Stimulated activated CD8-positive, alpha-beta memory T cell treated with anti-CD3 and anti-CD28 coated beads, Interleukin-7, amount 100 ng/mL, for 48 hours (primary cell): ENCODE measurements at regions not wholly inside any gene's neighbourhood (a gene's known extent, or its start where the extent isn't known, plus 50 kb on each side); places are given as distances from the start of the nearest gene placed in this dataset.
"Not testable (repeated sequence)": the region's sequence is repeated elsewhere in the genome, so short reads cannot be mapped to it uniquely, and the experiment has no call there.

ENCODE experiments used
- DNase-seq, 2 donors: peaks; one replicate each; pipeline ENCODE4 v3.0.0-alpha.2; 2020; ENCODE audit warnings: low read depth in 1 of 2; ENCODE audit errors: extremely low read depth in 1 of 2

DNA sequence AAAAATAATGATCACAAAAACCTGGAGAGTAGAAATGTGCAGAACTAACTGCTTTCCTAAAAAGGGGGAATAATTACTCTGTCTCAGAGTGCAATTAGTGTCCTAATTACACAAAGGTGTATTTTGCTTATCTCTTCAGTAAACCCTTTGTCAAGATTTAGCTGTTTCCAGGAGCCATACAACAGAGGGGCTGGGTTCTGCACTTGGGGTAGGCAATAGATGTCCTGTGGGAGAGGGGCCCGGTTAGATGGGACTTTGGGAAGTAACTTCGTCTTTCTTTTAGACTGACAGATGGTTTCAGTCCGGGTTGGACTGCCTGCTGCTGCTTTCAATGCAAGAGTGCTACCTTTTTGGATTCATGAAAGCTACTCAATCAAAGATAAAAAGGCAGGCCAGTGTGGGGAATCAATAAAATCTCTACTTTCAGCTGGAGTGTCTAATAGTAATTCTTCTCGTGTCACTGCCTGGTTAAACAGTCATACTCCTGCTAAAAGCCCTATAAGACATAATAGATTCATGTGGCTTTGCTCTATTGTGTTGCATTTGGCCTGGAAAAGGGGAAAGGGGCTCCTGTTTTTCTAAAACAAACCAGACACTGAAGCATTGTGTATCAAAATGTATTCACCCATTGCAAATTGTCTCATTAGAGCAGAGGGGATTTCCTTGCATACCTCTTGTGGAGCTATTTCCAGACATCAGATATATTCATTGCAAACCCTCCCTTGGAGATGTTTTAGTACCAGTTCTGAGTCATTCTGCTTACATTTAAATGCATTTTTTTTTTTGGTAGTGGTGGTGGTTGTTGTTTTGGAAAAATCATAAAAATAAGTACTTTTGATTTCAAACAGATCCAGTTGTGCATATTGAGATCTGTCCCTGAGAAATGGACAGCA, 83.3 kb upstream of the PCDH8 start:
- no peak for DNase-seq

DNA sequence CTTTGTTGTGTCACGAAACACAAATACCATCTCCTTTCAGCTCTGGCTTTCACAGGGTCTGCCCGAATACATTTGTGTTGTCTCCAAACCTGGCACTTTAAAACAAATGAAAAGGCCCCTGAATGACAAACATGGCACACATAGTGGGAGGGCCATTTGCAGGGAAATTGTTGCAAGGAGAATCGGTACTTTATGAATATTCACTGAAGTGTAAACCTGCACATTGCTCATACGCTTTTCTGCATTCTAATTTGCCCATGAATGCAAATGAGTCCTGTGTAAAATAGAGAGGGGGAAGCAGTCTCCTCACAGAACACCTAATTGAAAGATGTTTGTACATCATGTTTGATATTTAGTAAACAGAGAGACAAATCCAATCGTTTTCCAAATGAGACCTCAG, 82.7 kb upstream of the PCDH8 start:
- no peak for DNase-seq

DNA sequence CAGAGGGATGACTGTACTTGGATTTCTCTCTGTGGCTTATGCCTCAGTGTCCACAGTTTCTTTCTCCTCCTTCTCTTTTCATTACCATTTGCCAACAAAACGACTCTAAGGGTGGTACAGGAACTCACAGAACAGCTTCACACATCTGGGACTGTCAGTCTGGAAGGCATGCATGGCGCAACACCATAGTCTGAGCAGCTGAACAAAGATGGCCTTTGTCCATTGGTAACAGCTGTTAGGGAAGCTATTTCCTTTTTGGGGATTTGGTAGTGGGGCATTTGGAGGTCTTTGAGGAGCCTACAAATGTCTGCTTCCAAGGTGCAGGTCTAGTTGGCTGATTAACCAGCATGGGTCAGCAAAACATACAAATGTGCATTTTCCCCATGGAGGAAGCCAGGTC, 81.4 kb upstream of the PCDH8 start:
- DNase-seq, result no peak

DNA sequence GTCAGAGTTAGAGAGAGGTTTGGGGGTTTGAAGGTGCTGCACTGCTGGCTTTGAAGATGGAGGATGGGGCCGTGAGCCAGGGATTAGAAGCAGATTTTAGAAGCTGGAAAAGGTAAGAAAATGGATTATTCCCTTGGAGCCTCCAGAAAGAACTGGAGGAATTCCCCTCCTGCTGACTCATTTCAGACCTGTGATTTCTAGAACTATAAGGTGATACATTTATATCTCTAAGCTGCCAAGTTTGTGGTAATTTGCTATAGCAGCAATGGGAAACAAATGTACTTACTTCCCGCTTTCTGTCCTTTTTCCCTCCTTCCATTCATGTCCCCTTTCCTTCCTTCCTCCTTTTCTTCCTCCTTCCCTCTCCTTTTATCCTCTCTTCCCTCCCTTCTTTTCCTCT, 78.5 kb upstream of the PCDH8 start:
- no peak for DNase-seq

DNA sequence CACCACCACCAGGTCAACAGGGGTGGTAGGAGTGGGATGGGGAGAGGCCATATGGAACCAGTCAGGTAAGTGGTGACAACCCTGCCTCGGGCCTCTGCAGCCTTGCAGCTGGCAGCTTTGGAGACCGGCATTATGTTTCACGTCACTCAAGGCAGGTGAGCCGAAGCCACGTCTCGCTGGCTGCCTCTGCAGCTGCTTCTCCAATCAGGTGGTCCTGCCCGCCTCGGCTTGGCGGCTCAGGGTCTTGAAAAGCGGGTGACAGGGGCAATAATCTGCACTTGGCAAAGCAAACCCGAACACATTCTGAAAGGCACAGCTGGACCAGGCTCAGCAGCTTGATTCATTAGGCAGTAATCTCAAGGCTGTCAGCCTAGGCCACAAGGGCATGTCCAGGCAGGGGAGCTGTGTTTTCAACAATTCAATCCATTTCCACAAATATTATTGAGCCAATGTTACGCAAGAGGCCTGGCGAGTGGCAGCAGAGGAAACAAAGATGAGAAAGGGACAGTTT, 77.4 kb upstream of the PCDH8 start:
- no peak for DNase-seq

DNA sequence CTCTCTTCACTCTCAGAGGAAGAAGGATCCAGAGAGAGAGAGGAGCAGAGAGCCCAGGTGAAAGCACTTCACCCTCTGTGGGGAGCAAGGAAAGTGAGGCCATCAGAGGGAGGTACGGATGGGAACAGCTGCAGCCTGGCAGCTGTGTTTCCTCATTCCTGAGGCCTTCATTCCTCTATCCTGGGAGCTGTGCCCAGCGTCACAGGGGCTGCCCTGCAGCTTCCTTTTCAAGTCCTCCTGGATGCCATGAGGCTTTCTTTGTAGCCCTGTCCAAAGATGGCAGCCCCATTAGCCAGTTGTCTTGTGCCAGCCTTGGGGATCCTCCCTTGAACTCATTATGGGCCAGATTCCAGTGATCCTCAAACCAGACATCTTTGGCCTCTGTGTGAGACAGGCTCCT, 76.8 kb upstream of the PCDH8 start:
- no peak for DNase-seq

DNA sequence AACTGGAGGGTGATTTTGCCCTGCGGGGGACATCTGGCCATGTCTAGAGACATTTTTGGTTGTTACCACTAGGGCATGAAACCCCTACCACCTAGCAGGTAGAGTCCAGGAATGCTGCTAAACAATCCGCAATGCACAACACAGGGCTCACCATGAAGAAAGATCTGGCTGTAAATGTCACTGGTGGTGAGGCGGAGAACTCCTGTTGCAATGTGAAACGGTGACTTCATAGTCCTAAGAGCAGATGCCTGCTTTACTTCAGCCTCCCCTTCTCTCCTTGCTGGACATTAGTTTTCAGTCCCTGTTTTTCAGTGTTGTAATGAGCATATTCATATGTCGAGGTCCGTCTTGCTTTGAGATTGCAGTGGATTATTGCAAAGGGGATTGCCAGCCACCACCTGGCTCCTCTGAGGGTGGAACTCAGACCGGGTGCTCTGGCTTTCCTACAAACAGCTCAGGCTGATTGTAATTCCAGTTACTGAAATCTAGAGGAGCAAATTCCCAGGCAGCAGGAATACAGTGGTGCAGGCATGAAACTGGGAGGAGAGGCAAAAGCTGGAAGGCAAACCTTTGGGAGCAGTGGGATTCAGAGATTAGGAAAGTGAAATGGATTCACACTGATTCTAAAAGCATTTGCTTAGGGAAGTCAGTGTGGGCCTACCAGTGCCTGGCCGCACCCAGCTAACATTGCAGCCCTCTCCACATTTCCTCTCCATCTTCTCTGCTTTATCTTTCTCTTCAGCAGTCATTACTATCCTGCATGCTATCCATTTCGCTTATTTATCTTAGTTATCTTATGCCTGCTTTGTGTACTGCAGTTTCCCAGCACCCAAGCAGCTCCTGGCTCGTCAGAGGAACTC, 76.1 kb upstream of the PCDH8 start:
- DNase-seq, result no peak

DNA sequence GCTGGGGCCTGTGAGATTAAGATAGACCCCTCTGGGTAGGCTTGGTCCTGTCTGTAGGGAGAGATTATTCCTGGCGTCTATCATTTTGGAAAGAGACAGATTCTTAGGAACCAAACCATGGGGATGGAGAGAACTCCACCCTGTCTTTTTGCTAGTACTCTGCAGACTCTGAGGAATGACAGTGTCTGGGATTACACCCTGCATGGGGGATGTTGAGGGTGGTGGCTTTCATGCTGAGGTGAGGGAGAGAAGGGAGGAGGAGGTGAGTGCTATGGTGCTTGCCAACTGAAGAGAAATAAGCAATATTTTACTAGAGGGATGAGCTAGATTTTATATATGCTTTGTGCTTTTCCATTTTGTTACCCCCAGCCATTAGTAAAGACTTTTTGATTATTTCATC, 74.5 kb upstream of the PCDH8 start:
- DNase-seq, result no peak

DNA sequence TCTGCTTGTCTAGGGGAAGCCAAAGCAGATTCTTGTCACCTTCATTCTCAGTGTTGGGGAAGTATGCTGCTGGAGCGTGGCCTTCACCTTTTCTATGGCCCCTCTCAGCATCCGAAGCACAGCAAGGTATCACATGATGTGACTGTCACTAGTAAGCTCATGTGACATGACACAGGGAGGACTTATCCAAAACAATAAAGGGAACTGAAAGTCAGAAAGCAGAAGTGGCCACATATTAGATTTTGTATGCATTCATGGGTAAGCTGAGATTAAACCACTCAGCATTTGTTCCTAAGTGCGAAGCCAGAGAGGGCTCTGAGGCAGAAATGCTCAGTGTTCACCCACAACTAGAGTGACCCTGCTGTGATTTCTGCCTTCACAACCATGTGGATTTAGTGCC, 72.8 kb upstream of the PCDH8 start:
- DNase-seq, result no peak

DNA sequence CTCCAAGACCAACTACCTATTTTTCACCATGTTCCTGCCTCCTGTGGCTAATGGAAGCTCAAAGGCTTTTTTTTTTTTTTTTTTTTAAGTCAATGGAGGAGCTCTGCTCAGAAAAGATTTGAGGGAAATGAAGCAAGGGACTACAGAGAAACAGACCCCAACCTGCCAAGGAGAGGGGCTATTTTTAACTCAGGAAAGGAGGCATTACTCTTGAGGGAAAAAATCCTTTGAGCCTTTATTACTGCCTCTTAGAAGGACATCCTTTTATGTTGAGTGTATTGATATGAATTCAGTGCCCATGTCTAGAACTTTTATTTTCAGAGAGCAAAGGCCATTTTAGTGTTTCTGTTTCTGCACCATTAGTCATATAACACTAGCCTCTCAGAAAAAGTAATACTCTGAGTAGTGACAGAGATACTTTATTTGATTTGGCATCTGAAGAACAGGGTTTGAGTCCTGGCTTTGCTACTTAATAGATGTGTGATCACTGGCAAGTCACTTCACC, 68.1 kb upstream of the PCDH8 start:
- DNase-seq, result no peak

DNA sequence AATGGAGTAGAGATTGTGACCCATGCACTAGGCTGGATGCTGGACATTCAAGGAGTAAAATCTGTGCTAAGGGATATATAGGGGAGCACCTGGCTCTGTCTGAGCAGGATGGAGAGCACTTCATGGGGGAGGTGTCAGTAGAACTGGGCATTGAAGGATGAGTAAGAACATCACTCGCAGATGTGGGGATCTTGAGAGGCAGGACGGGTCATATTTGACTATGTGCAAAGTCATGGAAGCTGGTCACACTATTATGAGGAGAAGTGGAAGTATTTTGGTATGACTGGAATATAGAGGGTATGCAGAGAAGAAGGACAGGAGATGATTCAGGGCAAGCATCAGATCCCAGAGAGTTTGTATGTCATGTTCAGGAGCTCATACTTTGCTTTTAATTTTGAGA, 62.9 kb upstream of the PCDH8 start:
- no peak for DNase-seq

DNA sequence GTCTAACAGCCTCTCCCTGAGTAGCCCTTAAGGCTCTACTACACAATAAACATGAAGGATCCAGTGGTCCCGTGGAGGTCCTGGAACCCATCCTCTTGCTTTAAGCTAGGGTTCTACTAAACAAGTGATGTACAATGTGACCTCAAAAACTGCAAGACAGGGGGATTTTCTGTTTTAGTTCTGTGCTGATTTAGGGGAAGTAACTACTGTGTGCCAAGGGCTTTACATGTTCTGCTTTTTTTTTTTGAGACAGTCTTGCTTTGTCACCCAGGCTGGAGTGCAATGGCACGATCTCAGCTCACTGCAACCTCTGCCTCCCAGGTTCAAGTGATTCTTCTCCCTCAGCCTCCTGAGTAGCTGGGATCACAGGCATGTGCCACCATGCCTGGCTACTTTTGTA, 61.9 kb upstream of the PCDH8 start:
- not testable (repeated sequence) for DNase-seq

DNA sequence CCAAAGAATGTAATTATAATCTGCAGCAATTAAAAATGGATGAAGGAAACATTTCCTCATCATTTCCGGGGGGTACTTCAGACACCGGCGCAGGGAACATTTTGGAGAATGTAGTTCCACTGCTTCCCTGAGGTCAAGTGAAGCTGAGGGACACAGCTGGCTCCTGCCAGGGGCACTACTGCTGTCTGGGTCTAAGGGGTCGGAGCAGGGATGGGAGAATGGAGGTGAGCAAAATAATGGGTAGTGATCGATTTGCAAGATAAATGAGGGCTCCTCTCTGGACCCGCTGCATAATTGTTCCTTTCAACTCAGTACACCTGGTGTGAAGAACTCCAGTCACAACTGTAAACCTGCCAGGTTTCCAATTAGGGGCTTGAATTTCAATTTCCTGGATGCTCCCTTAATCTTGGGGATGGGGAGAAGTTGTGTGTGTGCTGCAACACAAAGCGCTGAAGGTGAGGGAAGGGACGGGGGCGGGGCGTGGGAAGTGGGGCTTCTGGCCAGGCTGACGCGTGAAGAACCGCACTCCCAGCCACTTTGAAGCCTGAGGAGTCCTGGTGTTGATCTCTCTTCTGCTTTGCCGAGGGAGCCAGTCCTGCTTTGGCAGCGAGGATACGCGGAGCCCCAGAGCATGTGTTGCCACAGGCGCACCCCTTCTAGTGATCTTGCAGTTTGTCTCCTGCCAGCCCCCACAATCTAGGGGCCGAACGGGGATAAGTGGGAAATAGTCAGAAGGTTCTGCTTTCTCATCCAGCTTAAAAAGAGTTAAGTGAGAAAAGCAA, 57.9 kb upstream of the PCDH8 start:
- no peak for DNase-seq

DNA sequence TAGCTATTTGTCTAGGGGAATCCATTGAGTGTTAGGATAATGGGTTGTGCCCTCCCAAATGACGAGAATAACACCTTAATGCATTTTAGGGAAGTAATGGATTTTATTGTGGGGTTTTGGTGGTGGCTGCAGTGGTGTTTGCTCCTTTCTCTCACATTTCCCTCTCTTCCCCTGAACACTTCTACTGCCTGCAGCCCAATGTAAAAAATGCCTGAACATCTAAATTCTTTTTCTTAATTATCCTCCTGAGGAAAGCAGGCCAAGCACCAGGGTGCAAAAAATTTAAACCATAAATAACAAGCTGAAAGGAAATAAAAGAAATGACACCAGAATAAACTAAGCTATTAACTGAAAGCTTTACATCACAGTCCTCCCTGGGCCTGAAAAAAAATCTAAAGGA, 57.3 kb upstream of the PCDH8 start:
- DNase-seq, result no peak

DNA sequence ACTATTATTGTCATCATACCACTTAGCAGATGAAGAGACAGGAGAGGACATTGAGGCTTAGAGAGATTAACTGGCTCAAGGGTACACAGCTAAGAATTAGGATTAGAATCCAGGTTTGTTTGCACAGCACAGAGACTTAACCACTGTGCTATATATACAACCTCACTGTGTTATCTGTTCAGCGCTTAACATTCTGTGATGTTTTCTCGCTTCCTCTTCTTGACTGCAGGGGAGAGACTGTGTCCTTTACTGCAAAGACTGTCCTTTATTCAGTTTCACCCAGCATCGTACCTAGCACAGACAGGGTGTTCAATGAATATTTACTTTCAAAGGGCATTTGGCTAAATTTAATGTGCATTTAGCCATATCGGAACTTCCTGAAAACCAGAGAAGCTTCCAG, 54.9 kb upstream of the PCDH8 start:
- no peak for DNase-seq

DNA sequence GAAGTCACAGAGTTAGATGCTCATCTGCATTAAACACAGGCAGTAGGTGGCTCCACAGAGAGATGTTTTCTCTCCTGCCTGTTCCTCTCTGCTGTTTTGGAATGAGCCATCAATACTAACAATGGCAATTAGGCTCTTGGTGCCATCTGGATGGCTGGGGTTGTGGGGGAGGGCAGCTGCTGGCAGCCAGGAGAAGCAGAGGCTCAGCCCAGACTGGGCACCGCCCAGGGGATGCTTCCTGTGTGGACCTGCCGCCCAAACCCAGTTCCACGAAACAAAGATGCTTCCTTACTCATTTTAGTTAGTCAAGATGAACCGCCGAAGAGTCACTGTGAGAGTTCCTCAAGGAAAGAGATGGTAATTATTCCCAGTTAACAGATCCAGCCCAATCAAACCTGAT, 50.8 kb upstream of the PCDH8 start:
- DNase-seq, result no peak
